Astrocyte (in vitro differentiated cells and primary cell): ENCODE measurements at regions not wholly inside any gene's neighbourhood (a gene's known extent, or its start where the extent isn't known, plus 50 kb on each side); places are given as distances from the start of the nearest gene placed in this dataset.

Experiments
- CTCF ChIP-seq: IDR thresholded peaks from 2 replicates; pipeline ENCODE4 v1.5.1; 2011; ENCODE audit warnings: low read depth, mild to moderate bottlenecking, inconsistent platforms, low read length, moderate library complexity; ENCODE audit not compliant: insufficient read depth
- EZH2 ChIP-seq: IDR thresholded peaks from 2 replicates; pipeline ENCODE4 v1.6.1; 2012; ENCODE audit warnings: mild to moderate bottlenecking, low read length, inconsistent platforms; ENCODE audit not compliant: insufficient read depth

- TF ChIP-seq CTCF (no peak), EZH2 (no peak)
These were observed 1526.0 kb downstream of the MAT2B start for GRCh38 chr5:165031371-165031770.
